ENCODE measurements at regions not wholly inside any gene's neighbourhood (a gene's known extent, or its start where the extent isn't known, plus 50 kb on each side); places are given as distances from the start of the nearest gene placed in this dataset.
"Not testable (repeated sequence)": the region's sequence is repeated elsewhere in the genome, so short reads cannot be mapped to it uniquely, and the experiment has no call there.

- no peak for DNase-seq
Measured at GRCh38 chr5:1748271-1748670, 51.4 kb downstream of the MRPL36 start.

GRCh38 chr5:1747803-1748085 lies 51.9 kb downstream of the MRPL36 start:
- DNase-seq: no peak

GRCh38 chr5:1747079-1747802 lies 52.4 kb downstream of the MRPL36 start:
- no peak for DNase-seq

GRCh38 chr5:1746371-1747078 lies 53.1 kb downstream of the MRPL36 start:
- DNase-seq: no peak

- no peak for DNase-seq
Measured at GRCh38 chr5:1745796-1746370, 53.8 kb downstream of the MRPL36 start.

- DNase-seq: no peak
Measured at GRCh38 chr5:1745123-1745795, 54.4 kb downstream of the MRPL36 start.

GRCh38 chr5:1744393-1745122 lies 55.1 kb downstream of the MRPL36 start:
- DNase-seq: no peak

- no peak for DNase-seq
Measured at GRCh38 chr5:1743769-1744085, 55.9 kb downstream of the MRPL36 start.

GRCh38 chr5:1743061-1743768 lies 56.4 kb downstream of the MRPL36 start:
- DNase-seq: no peak

- no peak for DNase-seq
Measured at GRCh38 chr5:1737790-1738405, 61.7 kb downstream of the MRPL36 start.

- no peak for DNase-seq
Measured at GRCh38 chr5:1736889-1737711, 62.5 kb downstream of the MRPL36 start.

- DNase-seq: no peak
Measured at GRCh38 chr5:1736065-1736464, 63.6 kb downstream of the MRPL36 start.

GRCh38 chr5:1735320-1735970 lies 64.2 kb downstream of the MRPL36 start:
- no peak for DNase-seq

GRCh38 chr5:1734908-1735289 lies 64.7 kb downstream of the MRPL36 start:
- DNase-seq: no peak

GRCh38 chr5:1734271-1734907 lies 65.2 kb downstream of the MRPL36 start:
- DNase-seq: no peak

GRCh38 chr5:1733369-1733768 lies 66.3 kb downstream of the MRPL36 start:
- no peak for DNase-seq

- DNase-seq: no peak
Measured at GRCh38 chr5:1732945-1733344, 66.7 kb downstream of the MRPL36 start.

- DNase-seq: no peak
Measured at GRCh38 chr5:1732238-1732941, 67.2 kb downstream of the MRPL36 start.

GRCh38 chr5:1731855-1732237 lies 67.8 kb downstream of the MRPL36 start:
- DNase-seq: not testable (repeated sequence)

Measured in right kidney (tissue), 1 donor.